GM19023 (cell line): ENCODE measurements at regions not wholly inside any gene's neighbourhood (a gene's known extent, or its start where the extent isn't known, plus 50 kb on each side); places are given as distances from the start of the nearest gene placed in this dataset.

Experiments
- ATAC-seq: cut with Tn5 transposase; IDR thresholded peaks from one replicate; pipeline ENCODE4 v1.9.1; 2021; ENCODE audit warnings: mild to moderate bottlenecking, moderate library complexity; ENCODE audit not compliant: unreplicated experiment

DNA sequence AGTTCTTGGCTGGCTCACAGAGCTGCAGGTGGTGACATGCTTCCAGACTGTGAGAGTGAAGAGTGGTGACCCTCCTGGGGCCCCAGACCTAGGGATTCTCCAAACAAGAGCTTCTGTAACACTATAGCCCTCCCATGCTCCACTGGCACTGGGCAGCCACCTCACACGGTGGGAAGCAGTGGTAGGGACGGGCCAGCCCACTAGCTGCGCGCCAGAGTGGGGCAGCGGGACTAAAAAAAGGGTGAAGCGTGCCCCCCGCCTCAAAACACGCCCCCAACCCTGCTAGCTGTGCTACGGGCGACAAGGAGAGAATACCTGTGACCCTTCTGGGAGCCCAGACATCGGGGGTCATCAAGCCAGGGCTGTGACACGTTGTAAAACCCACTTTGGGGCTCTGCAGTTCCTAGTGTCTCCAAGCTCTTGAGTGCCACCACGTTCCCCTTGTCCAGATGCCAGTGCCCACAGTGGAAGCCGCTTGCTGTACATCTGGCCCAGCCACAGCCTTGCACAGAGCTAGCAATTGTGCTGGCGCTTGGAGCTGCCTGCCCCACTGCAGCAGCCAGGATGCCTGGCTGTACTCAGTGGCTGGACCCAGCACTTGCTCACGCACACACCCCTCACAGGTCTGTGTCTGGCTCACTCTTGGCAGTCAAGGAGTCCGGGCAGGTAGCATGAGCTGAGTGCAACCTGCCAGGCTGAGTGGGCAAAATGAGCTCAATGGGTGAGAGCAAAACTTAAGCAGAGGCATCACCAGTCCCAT lies 100.0 kb downstream of the DCAF12L2 start:
- no peak for ATAC-seq
